ENCODE measurements at regions not wholly inside any gene's neighbourhood (a gene's known extent, or its start where the extent isn't known, plus 50 kb on each side); places are given as distances from the start of the nearest gene placed in this dataset.

DNA sequence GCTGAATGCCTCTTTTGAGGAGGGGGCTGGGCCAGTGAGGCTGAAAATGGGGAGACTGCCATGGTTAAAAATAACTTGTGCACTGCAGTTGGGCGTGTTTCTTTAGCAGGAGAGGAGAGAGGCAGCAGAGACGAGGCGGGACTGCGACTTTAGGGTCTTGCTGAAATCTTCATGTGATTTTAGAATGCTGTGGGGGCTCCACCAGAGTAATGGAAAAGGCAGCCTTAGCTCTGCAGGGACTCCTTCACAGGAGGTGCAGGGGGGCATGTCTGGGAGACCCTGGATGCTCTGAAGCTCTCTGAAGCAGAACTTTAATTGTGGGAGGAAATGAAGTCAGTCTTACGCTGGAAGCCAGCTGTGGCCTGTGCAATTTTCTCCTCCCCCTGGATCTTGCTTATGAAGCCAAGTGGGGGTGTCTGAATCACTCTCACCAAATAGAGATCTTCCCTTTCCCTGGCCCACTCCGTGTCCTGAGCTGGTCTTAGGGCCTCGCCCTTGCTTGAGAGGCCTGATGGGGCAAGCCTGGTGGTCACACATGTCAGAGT lies 60.8 kb downstream of the NDUFS5 start:
- Histone ChIP-seq H3K4me2 (ENCODE audit: insufficient read depth, low read length) (no peak overlapping the region), H3K4me3 (replicated peaks in 1 of 3; ENCODE audit: insufficient read depth in 1 of 3, low read depth in 1 of 3, low read length in 3 of 3) (no peak overlapping the region), H4K20me1 (replicated peaks; ENCODE audit: control insufficient read depth, extremely low read depth, insufficient read depth, low read length) (no peaks in the 10 kb centered on the region), H3K9ac (replicated peaks; ENCODE audit: extremely low read depth, insufficient read depth, low read length) (no peak overlapping the region), H3K9me1 (replicated peaks; ENCODE audit: control insufficient read depth, extremely low read depth, insufficient read depth, low read length) (no peaks in the 10 kb centered on the region), H2AFZ (ENCODE audit: low read depth, low read length) (no peak overlapping the region), H3K4me1 (ENCODE audit: control insufficient read depth, extremely low read depth, insufficient read depth, low read length) (no peaks in the 10 kb centered on the region), H3K36me3 (ENCODE audit: control insufficient read depth in 2 of 2, extremely low read depth in 1 of 2, insufficient read depth in 2 of 2, low read length in 2 of 2) (no peaks in the 10 kb centered on the region), H3K79me2 (ENCODE audit: control insufficient read depth, insufficient read depth, low read length) (no peaks in the 10 kb centered on the region), H3K27me3 (ENCODE audit: control insufficient read depth in 2 of 2, insufficient read depth in 2 of 2, low read length in 2 of 2) (peaks cover 10 to 13% of the 10 kb centered on the region in 2 experiments), H3K9me3 (replicated peaks; ENCODE audit: control insufficient read depth, insufficient read depth, low read length) (no peaks in the 10 kb centered on the region), H3K27ac (ENCODE audit: insufficient read depth, low read depth, low read length) (no peak overlapping the region)
- TF ChIP-seq, protein P1, sequence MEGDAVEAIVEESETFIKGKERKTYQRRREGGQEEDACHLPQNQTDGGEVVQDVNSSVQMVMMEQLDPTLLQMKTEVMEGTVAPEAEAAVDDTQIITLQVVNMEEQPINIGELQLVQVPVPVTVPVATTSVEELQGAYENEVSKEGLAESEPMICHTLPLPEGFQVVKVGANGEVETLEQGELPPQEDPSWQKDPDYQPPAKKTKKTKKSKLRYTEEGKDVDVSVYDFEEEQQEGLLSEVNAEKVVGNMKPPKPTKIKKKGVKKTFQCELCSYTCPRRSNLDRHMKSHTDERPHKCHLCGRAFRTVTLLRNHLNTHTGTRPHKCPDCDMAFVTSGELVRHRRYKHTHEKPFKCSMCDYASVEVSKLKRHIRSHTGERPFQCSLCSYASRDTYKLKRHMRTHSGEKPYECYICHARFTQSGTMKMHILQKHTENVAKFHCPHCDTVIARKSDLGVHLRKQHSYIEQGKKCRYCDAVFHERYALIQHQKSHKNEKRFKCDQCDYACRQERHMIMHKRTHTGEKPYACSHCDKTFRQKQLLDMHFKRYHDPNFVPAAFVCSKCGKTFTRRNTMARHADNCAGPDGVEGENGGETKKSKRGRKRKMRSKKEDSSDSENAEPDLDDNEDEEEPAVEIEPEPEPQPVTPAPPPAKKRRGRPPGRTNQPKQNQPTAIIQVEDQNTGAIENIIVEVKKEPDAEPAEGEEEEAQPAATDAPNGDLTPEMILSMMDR (IDR thresholded peaks at IDR 0.05; ENCODE audit: extremely low read depth in 1 of 2, insufficient read depth in 1 of 2, low read depth in 1 of 2, low read length in 2 of 2), result no peak
- TF ChIP-seq MAX (IDR thresholded peaks at IDR 0.05; ENCODE audit: insufficient read depth, insufficient read length), result no peak
- TF ChIP-seq FOS (IDR thresholded peaks at IDR 0.05; ENCODE audit: borderline replicate concordance, insufficient read depth, low read length), result no peak
- no peak for TF ChIP-seq JUN (IDR thresholded peaks at IDR 0.05; ENCODE audit: borderline replicate concordance, insufficient read depth, insufficient read length, low read depth)
- no peak for TF ChIP-seq GATA2 (IDR thresholded peaks at IDR 0.05; ENCODE audit: insufficient read depth, insufficient read length, low read depth, low read length)
- TF ChIP-seq EZH2 (IDR thresholded peaks at IDR 0.05; ENCODE audit: borderline replicate concordance, low read depth, low read length, severe bottlenecking), result no peak
- TF ChIP-seq MYC (IDR thresholded peaks at IDR 0.05; ENCODE audit: low read depth, low read length), result no peak
- no peak for TF ChIP-seq POLR2AphosphoS5 (IDR thresholded peaks at IDR 0.05; ENCODE audit: insufficient read depth, low read depth, low read length)
- TF ChIP-seq POLR2A (IDR thresholded peaks at IDR 0.05; ENCODE audit: low read depth, low read length), result no peak
- no TSS peak for BruUV-seq (replicated peaks)
- intact Hi-C loops (cut with micrococcal nuclease), result no loop called here
- dilution Hi-C loops (cut with MboI; ENCODE audit: extremely low pct_ligation_motif_present, low sequenced_read_pairs), result no loop called here
- DNase-seq (ENCODE audit: low read depth, low spot score), result no peak
- CTCF ChIA-PET, result no interaction called here
- no peak for FAIRE-seq
- POLR2A ChIA-PET, result no interaction called here

Measured in endothelial cell of umbilical vein (primary cell).